ENCODE measurements at regions not wholly inside any gene's neighbourhood (a gene's known extent, or its start where the extent isn't known, plus 50 kb on each side); places are given as distances from the start of the nearest gene placed in this dataset.
"Not testable (repeated sequence)": the region's sequence is repeated elsewhere in the genome, so short reads cannot be mapped to it uniquely, and the experiment has no call there.

DNA sequence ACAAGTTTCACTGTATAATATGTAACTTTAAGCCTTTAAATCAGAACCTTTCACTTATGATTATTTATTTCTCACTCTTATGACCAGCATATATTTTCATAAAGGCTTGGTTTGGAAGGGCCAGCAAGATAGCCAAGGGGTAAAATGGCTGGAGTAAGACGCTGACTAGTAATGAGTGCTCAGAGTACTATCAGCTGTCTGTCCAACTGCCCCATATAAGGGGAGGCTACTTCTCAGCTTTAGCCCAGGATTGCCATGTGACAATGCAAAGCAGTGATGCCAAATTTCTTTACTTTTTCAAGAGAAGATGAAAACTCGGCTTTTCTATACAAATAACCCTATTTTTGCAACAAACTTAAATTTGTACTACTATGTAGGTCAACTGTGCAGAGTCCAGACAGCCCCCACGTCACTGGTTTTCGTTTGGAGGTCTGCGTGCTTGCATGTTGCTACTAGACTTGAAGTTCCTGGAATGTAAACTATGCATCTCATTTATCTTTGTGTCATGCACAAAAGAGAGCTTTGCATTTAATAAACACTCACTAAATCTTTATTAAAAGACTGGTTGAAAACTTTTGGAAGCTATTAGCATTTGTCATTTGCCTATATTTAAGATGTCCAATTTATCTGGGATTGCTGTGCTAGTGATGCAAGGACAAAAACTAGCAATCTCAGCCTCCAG lies 110.4 kb downstream of the TNFSF18 start:
- Histone ChIP-seq H3K27me3 (ENCODE audit: insufficient read depth, low read depth, severe bottlenecking) (peaks cover 2% of the 10 kb centered on the region), H3K27ac (no peak overlapping the region), H3K9me3 (ENCODE audit: severe bottlenecking) (no peaks in the 10 kb centered on the region), H3K36me3 (no peaks in the 10 kb centered on the region), H3K4me3 (ENCODE audit: low read depth, low read length) (no peak overlapping the region)
- TF ChIP-seq, protein P1, sequence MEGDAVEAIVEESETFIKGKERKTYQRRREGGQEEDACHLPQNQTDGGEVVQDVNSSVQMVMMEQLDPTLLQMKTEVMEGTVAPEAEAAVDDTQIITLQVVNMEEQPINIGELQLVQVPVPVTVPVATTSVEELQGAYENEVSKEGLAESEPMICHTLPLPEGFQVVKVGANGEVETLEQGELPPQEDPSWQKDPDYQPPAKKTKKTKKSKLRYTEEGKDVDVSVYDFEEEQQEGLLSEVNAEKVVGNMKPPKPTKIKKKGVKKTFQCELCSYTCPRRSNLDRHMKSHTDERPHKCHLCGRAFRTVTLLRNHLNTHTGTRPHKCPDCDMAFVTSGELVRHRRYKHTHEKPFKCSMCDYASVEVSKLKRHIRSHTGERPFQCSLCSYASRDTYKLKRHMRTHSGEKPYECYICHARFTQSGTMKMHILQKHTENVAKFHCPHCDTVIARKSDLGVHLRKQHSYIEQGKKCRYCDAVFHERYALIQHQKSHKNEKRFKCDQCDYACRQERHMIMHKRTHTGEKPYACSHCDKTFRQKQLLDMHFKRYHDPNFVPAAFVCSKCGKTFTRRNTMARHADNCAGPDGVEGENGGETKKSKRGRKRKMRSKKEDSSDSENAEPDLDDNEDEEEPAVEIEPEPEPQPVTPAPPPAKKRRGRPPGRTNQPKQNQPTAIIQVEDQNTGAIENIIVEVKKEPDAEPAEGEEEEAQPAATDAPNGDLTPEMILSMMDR (IDR thresholded peaks at IDR 0.05; ENCODE audit: low read depth, low read length), result no peak
- no peak for DNase-seq

DNA sequence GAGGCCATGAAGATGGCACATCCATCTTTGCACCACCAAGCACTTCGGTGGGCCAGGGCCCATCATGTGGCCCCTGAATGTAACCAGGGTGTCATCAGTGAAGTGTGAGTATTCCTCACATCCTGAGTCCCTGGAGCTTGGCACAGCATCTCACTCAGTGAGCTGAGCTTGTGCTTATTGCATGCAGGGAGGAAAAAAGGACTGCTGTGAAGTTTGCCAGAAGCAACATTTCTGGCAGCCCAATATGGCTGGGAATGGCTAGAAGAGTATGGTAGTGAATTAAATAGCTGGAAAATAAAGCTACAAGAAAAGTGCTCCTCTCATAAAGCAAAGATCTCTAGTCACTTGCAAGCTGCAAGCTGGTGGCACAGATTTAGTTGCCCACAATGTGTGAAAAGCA lies 109.3 kb downstream of the TNFSF18 start:
- TF ChIP-seq, protein P1 (IDR thresholded peaks at IDR 0.05; ENCODE audit: low read depth, low read length), result no peak
- peaks cover 5% of the 10 kb centered on the region for H3K27me3 ChIP-seq (ENCODE audit: insufficient read depth, low read depth, severe bottlenecking)
- no peak for DNase-seq
- H3K27ac ChIP-seq, result no peak overlapping the region
- H3K36me3 ChIP-seq, result no peaks in the 10 kb centered on the region
- H3K9me3 ChIP-seq (ENCODE audit: severe bottlenecking), result no peaks in the 10 kb centered on the region
- no peak overlapping the region for H3K4me3 ChIP-seq (ENCODE audit: low read depth, low read length)

DNA sequence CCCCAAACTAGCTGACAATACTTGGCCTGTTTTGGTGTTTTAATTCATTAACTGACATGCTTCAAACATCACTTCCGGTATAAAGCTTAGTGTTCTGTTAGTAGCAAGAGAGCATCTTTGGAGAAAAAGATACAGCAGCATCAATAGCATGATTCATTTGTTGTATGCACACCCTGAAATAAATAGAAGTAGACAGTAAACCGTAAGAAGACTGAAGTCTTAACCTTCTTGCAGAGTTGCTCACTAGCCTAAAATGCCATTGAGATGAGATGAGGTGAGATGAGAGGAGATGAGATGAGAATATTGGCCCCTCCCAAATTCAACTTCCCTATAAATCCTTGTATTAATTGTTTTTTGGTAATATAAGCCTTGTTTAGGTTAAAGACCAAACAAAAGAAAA lies 108.8 kb downstream of the TNFSF18 start:
- no peak for DNase-seq

DNA sequence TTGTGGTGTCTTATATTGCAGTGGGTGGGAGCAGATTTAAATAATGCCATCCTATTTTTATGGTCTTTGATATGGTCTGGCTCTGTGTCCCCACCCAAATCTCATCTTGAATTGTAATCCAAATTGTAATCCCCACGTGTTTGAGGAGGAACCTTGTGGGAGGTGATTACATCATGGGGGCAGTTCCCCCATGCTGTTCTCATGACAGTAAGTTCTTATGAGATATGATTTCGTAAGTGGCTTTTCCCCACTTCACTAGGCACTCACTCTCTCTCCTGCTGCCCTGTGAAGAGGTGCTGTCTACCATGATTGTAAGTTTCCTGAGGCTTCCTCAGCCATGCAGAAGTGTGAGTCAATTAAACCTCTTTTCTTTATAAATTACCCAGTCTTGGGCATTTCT lies 107.6 kb downstream of the TNFSF18 start:
- H3K4me3 ChIP-seq (ENCODE audit: low read depth, low read length); DNase-seq; H3K36me3 ChIP-seq; H3K27ac ChIP-seq; H3K9me3 ChIP-seq (ENCODE audit: severe bottlenecking): not testable (repeated sequence)
- peaks cover 11% of the 10 kb centered on the region for H3K27me3 ChIP-seq (ENCODE audit: insufficient read depth, low read depth, severe bottlenecking)

More for the DNA sequence above, 108.8 kb downstream of the TNFSF18 start:
- no peaks in the 10 kb centered on the region for H3K36me3 ChIP-seq
- TF ChIP-seq, protein P1 (IDR thresholded peaks at IDR 0.05; ENCODE audit: low read depth, low read length), result no peak
- no peaks in the 10 kb centered on the region for H3K9me3 ChIP-seq (ENCODE audit: severe bottlenecking)
- peaks cover 5% of the 10 kb centered on the region for H3K27me3 ChIP-seq (ENCODE audit: insufficient read depth, low read depth, severe bottlenecking)
- H3K4me3 ChIP-seq (ENCODE audit: low read depth, low read length), result no peak overlapping the region
- H3K27ac ChIP-seq, result no peak overlapping the region

DNA sequence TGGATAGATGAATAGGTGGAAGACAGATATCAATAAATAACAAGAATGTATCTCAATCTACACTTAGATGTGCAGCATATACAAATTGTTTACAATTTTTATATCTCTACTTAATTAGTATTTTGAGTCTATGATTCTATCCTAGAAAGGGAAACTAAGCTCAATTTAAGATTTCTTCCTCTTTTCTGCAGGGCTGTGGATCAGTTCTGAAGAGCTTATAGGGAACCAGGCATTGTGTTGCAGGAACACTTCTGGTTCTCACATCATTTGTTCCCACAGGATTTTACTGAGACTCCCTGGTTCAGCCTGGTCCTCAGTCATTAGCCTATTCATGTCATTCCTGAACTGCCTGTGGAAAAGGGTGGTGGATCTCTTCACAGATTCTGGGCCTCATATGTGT lies 105.8 kb downstream of the TNFSF18 start:
- no peaks in the 10 kb centered on the region for H3K9me3 ChIP-seq (ENCODE audit: severe bottlenecking)
- H3K27me3 ChIP-seq (ENCODE audit: insufficient read depth, low read depth, severe bottlenecking), result peaks cover 19% of the 10 kb centered on the region
- H3K27ac ChIP-seq, result no peak overlapping the region
- no peak overlapping the region for H3K4me3 ChIP-seq (ENCODE audit: low read depth, low read length)
- DNase-seq, result no peak
- TF ChIP-seq, protein P1 (IDR thresholded peaks at IDR 0.05; ENCODE audit: low read depth, low read length), result no peak
- H3K36me3 ChIP-seq, result no peaks in the 10 kb centered on the region

DNA sequence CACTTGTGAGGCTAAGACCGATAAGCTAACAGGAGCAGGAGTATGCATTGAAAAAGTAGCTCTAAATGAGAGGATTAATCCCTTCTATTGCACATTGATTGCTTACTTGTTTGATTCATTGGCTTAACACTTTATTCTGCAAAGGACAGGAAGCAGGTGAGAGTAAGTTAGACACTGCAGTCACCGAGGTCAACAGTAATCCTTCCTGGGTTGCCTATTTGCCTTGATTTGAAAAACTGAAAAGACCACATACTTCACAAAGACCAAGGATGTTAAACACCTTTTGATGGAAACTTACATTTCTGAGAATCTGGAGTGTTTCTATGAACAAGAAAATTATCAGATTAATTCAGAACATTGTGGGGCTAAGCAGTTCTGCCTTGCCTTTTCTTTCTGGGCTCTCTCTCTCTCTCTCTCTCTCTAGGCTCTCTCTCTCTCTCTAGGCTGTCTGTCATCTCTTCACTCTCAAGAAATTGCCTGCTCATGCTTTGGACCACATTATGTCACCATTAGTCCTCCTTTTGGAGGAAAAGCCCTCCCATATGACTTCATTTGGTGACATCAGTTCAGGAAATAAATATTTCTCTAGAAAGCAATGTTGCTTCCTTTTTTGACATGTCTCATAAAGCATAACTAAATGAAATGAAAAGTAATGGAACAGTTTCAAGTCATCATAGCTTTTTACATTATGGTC lies 103.8 kb downstream of the TNFSF18 start:
- Histone ChIP-seq H3K36me3 (no peaks in the 10 kb centered on the region), H3K4me3 (ENCODE audit: low read depth, low read length) (no peak overlapping the region), H3K27ac (no peak overlapping the region), H3K9me3 (ENCODE audit: severe bottlenecking) (no peaks in the 10 kb centered on the region), H3K27me3 (ENCODE audit: insufficient read depth, low read depth, severe bottlenecking) (peaks cover 31% of the 10 kb centered on the region)
- TF ChIP-seq, protein P1 (IDR thresholded peaks at IDR 0.05; ENCODE audit: low read depth, low read length), result no peak
- no peak for DNase-seq

All from WERI-Rb-1 (cell line).